ENCODE measurements at regions not wholly inside any gene's neighbourhood (a gene's known extent, or its start where the extent isn't known, plus 50 kb on each side); places are given as distances from the start of the nearest gene placed in this dataset.
"Not testable (repeated sequence)": the region's sequence is repeated elsewhere in the genome, so short reads cannot be mapped to it uniquely, and the experiment has no call there.

DNA sequence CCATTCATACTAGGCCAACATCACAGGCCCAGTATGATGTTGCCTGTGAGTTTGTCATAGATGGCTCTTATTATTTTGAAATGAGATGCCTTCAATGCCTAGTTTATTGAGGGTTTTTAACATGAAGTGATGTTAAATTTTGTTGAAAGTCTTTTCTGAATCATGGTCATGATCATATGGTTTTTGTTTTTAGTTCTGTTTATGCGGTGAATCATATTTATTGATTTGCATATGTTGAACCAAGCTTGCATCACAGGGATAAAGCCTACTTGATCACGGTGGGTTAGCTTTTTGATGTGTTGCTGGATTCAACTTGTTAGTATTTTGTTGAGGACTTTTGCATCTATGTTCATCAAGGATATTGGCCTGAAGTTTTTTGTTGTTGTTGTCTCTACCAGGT lies 195.8 kb upstream of the FN1 start:
- TF ChIP-seq, protein P1, sequence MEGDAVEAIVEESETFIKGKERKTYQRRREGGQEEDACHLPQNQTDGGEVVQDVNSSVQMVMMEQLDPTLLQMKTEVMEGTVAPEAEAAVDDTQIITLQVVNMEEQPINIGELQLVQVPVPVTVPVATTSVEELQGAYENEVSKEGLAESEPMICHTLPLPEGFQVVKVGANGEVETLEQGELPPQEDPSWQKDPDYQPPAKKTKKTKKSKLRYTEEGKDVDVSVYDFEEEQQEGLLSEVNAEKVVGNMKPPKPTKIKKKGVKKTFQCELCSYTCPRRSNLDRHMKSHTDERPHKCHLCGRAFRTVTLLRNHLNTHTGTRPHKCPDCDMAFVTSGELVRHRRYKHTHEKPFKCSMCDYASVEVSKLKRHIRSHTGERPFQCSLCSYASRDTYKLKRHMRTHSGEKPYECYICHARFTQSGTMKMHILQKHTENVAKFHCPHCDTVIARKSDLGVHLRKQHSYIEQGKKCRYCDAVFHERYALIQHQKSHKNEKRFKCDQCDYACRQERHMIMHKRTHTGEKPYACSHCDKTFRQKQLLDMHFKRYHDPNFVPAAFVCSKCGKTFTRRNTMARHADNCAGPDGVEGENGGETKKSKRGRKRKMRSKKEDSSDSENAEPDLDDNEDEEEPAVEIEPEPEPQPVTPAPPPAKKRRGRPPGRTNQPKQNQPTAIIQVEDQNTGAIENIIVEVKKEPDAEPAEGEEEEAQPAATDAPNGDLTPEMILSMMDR (IDR thresholded peaks at IDR 0.05; ENCODE audit: low read depth, low read length, poor library complexity, severe bottlenecking), result no peak
- no peak for TF ChIP-seq EZH2phosphoT487 (IDR thresholded peaks at IDR 0.05; ENCODE audit: borderline replicate concordance, low read length)
- Histone ChIP-seq H3F3A (ENCODE audit: control insufficient read depth, insufficient read depth) (no peaks in the 10 kb centered on the region), H4K20me1 (ENCODE audit: control insufficient read depth, insufficient read depth, low read depth, low read length) (no peaks in the 10 kb centered on the region), H3K36me3 (ENCODE audit: control insufficient read depth, low read length) (no peaks in the 10 kb centered on the region), H3K27ac (ENCODE audit: low read depth, low read length) (no peak overlapping the region), H3K79me2 (ENCODE audit: control insufficient read depth, low read length) (no peaks in the 10 kb centered on the region), H3K4me1 (ENCODE audit: control insufficient read depth, low read length) (no peaks in the 10 kb centered on the region), H3K27me3 (ENCODE audit: control insufficient read depth, low read length) (no peaks in the 10 kb centered on the region), H3K9me3 (ENCODE audit: control insufficient read depth, insufficient read depth, low read length) (no peaks in the 10 kb centered on the region), H3K9me2 (replicated peaks; ENCODE audit: control insufficient read depth, low read length) (no peaks in the 10 kb centered on the region), H3K4me3 (ENCODE audit: low read length) (no peak overlapping the region), H3K4me2 (ENCODE audit: low read length) (no peak overlapping the region)

DNA sequence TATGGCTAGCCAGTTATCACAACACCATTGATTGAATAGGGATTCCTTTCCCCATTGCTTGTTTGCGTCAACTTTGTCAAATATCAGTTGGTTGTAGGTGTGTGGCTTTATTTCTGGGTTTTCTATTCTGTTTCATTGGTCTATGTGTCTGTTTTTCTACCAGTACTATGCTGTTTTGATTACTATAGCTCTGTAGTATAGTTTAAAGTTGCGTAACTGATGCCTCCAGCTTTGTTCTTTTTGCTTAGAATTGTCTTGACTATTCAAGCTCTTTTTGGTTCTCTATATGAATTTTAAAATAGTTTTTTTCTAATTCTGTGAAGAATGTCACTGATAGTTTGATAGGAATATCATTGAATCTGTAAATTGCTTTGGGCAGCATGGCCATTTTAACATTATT lies 194.9 kb upstream of the FN1 start:
- not testable (repeated sequence) for H3K9me3 ChIP-seq (ENCODE audit: control insufficient read depth, insufficient read depth, low read length); H3K4me3 ChIP-seq (ENCODE audit: low read length); H3K4me2 ChIP-seq (ENCODE audit: low read length); H3K9me2 ChIP-seq (replicated peaks; ENCODE audit: control insufficient read depth, low read length); H3K27ac ChIP-seq (ENCODE audit: low read depth, low read length); H3K79me2 ChIP-seq (ENCODE audit: control insufficient read depth, low read length); H3F3A ChIP-seq (ENCODE audit: control insufficient read depth, insufficient read depth); H3K36me3 ChIP-seq (ENCODE audit: control insufficient read depth, low read length); H3K4me1 ChIP-seq (ENCODE audit: control insufficient read depth, low read length); H3K27me3 ChIP-seq (ENCODE audit: control insufficient read depth, low read length); H4K20me1 ChIP-seq (ENCODE audit: control insufficient read depth, insufficient read depth, low read depth, low read length)

DNA sequence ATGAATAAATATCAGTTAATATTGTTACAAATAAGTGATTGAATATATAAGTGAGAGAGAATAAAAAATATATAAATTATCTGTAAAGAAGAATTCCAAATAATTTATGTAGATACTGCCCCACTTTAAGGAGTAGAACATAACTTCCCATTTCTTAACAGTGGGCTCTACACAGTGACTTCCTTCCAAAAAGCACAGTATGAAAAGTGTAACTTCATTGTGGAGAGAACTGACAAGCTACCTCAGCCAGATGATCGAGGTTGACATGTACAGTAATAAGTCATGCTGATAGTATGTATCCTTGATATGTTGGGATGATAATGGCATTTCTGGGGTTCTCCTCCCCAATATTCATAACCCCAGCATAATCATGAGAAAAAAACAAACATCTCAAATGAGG lies 191.9 kb upstream of the FN1 start:
- Histone ChIP-seq H3K4me1 (ENCODE audit: control insufficient read depth, low read length) (no peaks in the 10 kb centered on the region), H3K79me2 (ENCODE audit: control insufficient read depth, low read length) (no peaks in the 10 kb centered on the region), H3K27ac (ENCODE audit: low read depth, low read length) (no peak overlapping the region), H3K27me3 (ENCODE audit: control insufficient read depth, low read length) (no peaks in the 10 kb centered on the region), H3K36me3 (ENCODE audit: control insufficient read depth, low read length) (no peaks in the 10 kb centered on the region), H3F3A (ENCODE audit: control insufficient read depth, insufficient read depth) (no peaks in the 10 kb centered on the region), H3K9me3 (ENCODE audit: control insufficient read depth, insufficient read depth, low read length) (no peaks in the 10 kb centered on the region), H3K4me3 (ENCODE audit: low read length) (no peak overlapping the region), H3K4me2 (ENCODE audit: low read length) (no peak overlapping the region), H4K20me1 (ENCODE audit: control insufficient read depth, insufficient read depth, low read depth, low read length) (no peaks in the 10 kb centered on the region), H3K9me2 (replicated peaks; ENCODE audit: control insufficient read depth, low read length) (no peaks in the 10 kb centered on the region)
- TF ChIP-seq EZH2phosphoT487 (IDR thresholded peaks at IDR 0.05; ENCODE audit: borderline replicate concordance, low read length), result no peak

DNA sequence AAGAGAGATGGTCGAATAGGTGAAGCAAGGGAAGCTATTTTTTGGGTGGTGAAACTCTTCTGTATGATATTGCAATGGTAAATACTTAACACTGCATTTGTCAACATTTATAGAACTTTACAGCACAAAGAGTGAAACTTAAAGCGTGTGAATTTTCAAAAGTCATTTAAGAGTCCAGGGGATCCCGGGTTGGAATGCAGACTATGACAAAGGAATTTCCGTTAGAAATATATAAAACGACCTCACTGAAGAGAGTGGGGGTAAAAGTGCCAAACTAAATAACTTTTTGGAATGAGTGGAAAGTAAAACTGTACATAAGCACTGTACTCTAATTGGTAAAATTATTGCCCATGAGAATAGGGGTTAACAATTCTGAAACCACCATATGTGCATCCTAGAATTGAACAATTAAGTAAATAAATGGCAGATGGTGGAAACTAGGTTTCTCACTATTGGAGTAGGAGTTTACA lies 191.0 kb upstream of the FN1 start:
- TF ChIP-seq, protein P1 (IDR thresholded peaks at IDR 0.05; ENCODE audit: low read depth, low read length, poor library complexity, severe bottlenecking), result no peak
- no peak for TF ChIP-seq EZH2phosphoT487 (IDR thresholded peaks at IDR 0.05; ENCODE audit: borderline replicate concordance, low read length)
- Histone ChIP-seq H3K27ac (ENCODE audit: low read depth, low read length) (no peak overlapping the region), H3K9me3 (ENCODE audit: control insufficient read depth, insufficient read depth, low read length) (no peaks in the 10 kb centered on the region), H3K9me2 (replicated peaks; ENCODE audit: control insufficient read depth, low read length) (no peaks in the 10 kb centered on the region), H3K4me1 (ENCODE audit: control insufficient read depth, low read length) (no peaks in the 10 kb centered on the region), H3K27me3 (ENCODE audit: control insufficient read depth, low read length) (no peaks in the 10 kb centered on the region), H3K4me3 (ENCODE audit: low read length) (no peak overlapping the region), H3K36me3 (ENCODE audit: control insufficient read depth, low read length) (no peaks in the 10 kb centered on the region), H4K20me1 (ENCODE audit: control insufficient read depth, insufficient read depth, low read depth, low read length) (no peaks in the 10 kb centered on the region), H3K79me2 (ENCODE audit: control insufficient read depth, low read length) (no peaks in the 10 kb centered on the region), H3K4me2 (ENCODE audit: low read length) (no peak overlapping the region), H3F3A (ENCODE audit: control insufficient read depth, insufficient read depth) (no peaks in the 10 kb centered on the region)

Data from DOHH2 (cell line).